ENCODE measurements at regions not wholly inside any gene's neighbourhood (a gene's known extent, or its start where the extent isn't known, plus 50 kb on each side); places are given as distances from the start of the nearest gene placed in this dataset.

- H3K4me3 Mint-ChIP-seq: no peak overlapping the region
- H3K36me3 ChIP-seq (ENCODE audit: insufficient read depth, low read length): no peaks in the 10 kb centered on the region
- CTCF ChIA-PET: no interaction called here
- H3K4me1 Mint-ChIP-seq (ENCODE audit: low read depth): no peaks in the 10 kb centered on the region
- intact Hi-C loops (cut with DNase I, micrococcal nuclease): no loop called here
- no peaks in the 10 kb centered on the region for H3K27me3 Mint-ChIP-seq
- H3K27me3 ChIP-seq (ENCODE audit: control insufficient read depth in 1 of 2, insufficient read depth in 2 of 2, low read length in 2 of 2): no peaks in the 10 kb centered on the region
- H3K27ac ChIP-seq (ENCODE audit: low read depth in 1 of 2, low read length in 2 of 2): no peak overlapping the region
- no peaks in the 10 kb centered on the region for H3K36me3 Mint-ChIP-seq (ENCODE audit: low read depth)
- no peaks in the 10 kb centered on the region for H3K4me1 ChIP-seq (ENCODE audit: insufficient read depth, low read length)
- H3K27ac Mint-ChIP-seq: no peak overlapping the region
- peaks cover 3% of the 10 kb centered on the region for H3K9me3 Mint-ChIP-seq
- no peak for ATAC-seq (ENCODE audit: poor library complexity)
- POLR2A ChIA-PET: no interaction called here
- TF ChIP-seq, protein P1, sequence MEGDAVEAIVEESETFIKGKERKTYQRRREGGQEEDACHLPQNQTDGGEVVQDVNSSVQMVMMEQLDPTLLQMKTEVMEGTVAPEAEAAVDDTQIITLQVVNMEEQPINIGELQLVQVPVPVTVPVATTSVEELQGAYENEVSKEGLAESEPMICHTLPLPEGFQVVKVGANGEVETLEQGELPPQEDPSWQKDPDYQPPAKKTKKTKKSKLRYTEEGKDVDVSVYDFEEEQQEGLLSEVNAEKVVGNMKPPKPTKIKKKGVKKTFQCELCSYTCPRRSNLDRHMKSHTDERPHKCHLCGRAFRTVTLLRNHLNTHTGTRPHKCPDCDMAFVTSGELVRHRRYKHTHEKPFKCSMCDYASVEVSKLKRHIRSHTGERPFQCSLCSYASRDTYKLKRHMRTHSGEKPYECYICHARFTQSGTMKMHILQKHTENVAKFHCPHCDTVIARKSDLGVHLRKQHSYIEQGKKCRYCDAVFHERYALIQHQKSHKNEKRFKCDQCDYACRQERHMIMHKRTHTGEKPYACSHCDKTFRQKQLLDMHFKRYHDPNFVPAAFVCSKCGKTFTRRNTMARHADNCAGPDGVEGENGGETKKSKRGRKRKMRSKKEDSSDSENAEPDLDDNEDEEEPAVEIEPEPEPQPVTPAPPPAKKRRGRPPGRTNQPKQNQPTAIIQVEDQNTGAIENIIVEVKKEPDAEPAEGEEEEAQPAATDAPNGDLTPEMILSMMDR (IDR thresholded peaks at IDR 0.05): no peak
- H3K4me3 ChIP-seq (ENCODE audit: low read length): no peak overlapping the region
- peaks cover 0 to 21% of the 10 kb centered on the region in 2 experiments for H3K9me3 ChIP-seq (ENCODE audit: control insufficient read depth in 1 of 2, insufficient read depth in 1 of 2, low read length in 2 of 2)
- peak in 1 of 14 experiments; percentile 5 for DNase-seq
Measured at GRCh38 chr9:134993416-134993815, 75.7 kb upstream of the FCN1 start.

DNA sequence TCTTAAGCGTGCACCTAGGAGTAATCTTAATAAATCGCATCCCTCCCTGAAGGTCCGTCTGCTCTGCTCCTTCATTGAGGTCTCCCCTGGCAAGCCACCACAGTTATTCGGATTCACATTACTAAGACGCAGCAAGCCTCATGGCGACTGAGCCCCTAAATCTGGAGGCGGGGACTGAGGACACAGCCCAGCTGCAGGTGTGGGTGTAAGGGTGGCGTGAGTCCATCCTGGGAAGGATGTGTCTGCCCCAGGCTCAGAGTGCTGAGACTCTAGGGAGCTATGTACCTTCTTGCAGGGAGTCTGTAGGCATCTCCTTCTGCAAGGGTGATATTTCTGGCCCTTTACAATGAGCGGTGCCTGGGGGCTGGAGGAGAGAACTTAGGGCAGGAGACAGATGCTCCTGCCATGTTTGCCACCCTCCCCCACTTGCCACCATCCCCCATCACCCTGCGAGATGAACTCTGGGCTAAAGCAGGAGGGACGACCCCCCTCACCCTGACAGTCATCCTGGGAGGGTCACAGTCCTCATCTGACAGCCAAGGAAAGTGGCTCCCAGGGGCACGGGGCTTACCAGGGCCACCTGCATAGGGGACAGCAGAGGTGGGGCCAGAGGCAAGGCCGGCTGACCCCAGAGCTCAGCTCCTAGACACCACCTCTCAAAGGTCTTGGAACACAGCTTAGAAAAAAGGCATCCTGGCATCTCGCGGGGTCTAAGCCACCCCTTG lies 76.4 kb upstream of the FCN1 start:
- Mint-ChIP-seq H3K36me3 (ENCODE audit: low read depth) (no peaks in the 10 kb centered on the region), H3K9me3 (peaks cover 3% of the 10 kb centered on the region), H3K4me3 (no peak overlapping the region), H3K27me3 (no peaks in the 10 kb centered on the region), H3K4me1 (ENCODE audit: low read depth) (no peaks in the 10 kb centered on the region), H3K27ac (no peak overlapping the region)
- ChIA-PET CTCF (no interaction called here), POLR2A (no interaction called here)
- Histone ChIP-seq H3K27me3 (ENCODE audit: control insufficient read depth in 1 of 2, insufficient read depth in 2 of 2, low read length in 2 of 2) (no peaks in the 10 kb centered on the region), H3K9me3 (ENCODE audit: control insufficient read depth in 1 of 2, insufficient read depth in 1 of 2, low read length in 2 of 2) (peaks cover 0 to 22% of the 10 kb centered on the region in 2 experiments), H3K36me3 (ENCODE audit: insufficient read depth, low read length) (no peaks in the 10 kb centered on the region), H3K4me3 (ENCODE audit: low read length) (no peak overlapping the region), H3K4me1 (ENCODE audit: insufficient read depth, low read length) (no peaks in the 10 kb centered on the region), H3K27ac (ENCODE audit: low read depth in 1 of 2, low read length in 2 of 2) (no peak overlapping the region)
- DNase-seq: peak in 1 of 14 experiments; percentile 23
- TF ChIP-seq, protein P1 (IDR thresholded peaks at IDR 0.05): no peak
- ATAC-seq (ENCODE audit: poor library complexity): no peak
- intact Hi-C loops (cut with DNase I, micrococcal nuclease): no loop called here

- H3K36me3 Mint-ChIP-seq (ENCODE audit: low read depth): no peaks in the 10 kb centered on the region
- Histone ChIP-seq H3K4me1 (ENCODE audit: insufficient read depth, low read length) (no peaks in the 10 kb centered on the region), H3K36me3 (ENCODE audit: insufficient read depth, low read length) (no peaks in the 10 kb centered on the region), H3K27ac (ENCODE audit: low read depth in 1 of 2, low read length in 2 of 2) (no peak overlapping the region), H3K4me3 (ENCODE audit: low read length) (no peak overlapping the region), H3K9me3 (ENCODE audit: control insufficient read depth in 1 of 2, insufficient read depth in 1 of 2, low read length in 2 of 2) (peaks cover 4 to 25% of the 10 kb centered on the region in 2 experiments), H3K27me3 (ENCODE audit: control insufficient read depth in 1 of 2, insufficient read depth in 2 of 2, low read length in 2 of 2) (no peaks in the 10 kb centered on the region)
- H3K4me3 Mint-ChIP-seq: no peak overlapping the region
- TF ChIP-seq, protein P1 (IDR thresholded peaks at IDR 0.05): no peak
- H3K27ac Mint-ChIP-seq: no peak overlapping the region
- H3K4me1 Mint-ChIP-seq (ENCODE audit: low read depth): no peaks in the 10 kb centered on the region
- ChIA-PET CTCF (no interaction called here), POLR2A (no interaction called here)
- H3K9me3 Mint-ChIP-seq: peaks cover 3% of the 10 kb centered on the region
- intact Hi-C loops (cut with DNase I, micrococcal nuclease): no loop called here
- ATAC-seq (ENCODE audit: poor library complexity) (no peak), DNase-seq (no peak)
- no peaks in the 10 kb centered on the region for H3K27me3 Mint-ChIP-seq
Measured at GRCh38 chr9:134994926-134995791, 77.4 kb upstream of the FCN1 start.
